M059J (cell line): ENCODE measurements at regions not wholly inside any gene's neighbourhood (a gene's known extent, or its start where the extent isn't known, plus 50 kb on each side); places are given as distances from the start of the nearest gene placed in this dataset.
"Not testable (repeated sequence)": the region's sequence is repeated elsewhere in the genome, so short reads cannot be mapped to it uniquely, and the experiment has no call there.

Experiments
- DNase-seq: peaks from one replicate; pipeline ENCODE4 v3.0.0-alpha.2; 2012; ENCODE audit warnings: low read depth

DNA sequence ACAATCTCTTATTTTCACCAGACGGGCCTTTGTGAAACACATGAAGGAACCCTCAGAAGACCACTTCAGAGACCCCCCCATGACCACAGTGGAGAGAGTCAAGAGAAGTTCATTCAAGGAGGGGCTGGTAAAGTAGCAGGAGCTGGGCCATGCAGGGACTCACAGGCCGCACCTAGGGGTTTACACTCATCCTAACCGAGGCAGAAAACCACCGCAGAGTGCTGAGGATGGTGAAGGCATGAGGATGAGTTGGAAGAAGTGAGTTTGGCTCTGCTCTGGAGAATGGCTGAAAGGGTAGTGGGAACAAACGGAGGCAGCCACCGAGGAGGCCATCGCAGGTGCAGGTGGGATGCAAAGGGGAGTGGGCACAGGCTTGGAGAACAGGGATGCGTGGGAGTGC, 1046.9 kb downstream of the UQCRFS1 start:
- no peak for DNase-seq

DNA sequence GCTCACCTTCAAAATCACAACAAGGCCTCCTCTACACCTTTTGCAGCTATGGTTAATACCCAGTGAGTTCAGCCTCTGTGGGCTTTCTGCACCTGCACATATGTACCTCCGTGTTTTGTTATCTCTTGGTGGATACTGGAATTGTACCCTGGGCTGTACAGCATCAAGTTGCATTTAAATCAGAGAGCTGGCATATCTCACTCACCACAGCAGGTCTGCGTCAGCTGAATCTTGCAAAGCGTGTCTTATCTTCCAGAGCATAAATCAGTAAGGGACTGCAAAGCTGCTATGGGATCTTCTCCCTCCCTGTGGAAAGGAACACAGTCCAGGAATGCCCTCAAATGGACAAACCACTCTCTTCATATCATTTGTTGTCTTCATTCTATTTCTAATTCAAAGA, 1048.7 kb downstream of the UQCRFS1 start:
- DNase-seq, result no peak

DNA sequence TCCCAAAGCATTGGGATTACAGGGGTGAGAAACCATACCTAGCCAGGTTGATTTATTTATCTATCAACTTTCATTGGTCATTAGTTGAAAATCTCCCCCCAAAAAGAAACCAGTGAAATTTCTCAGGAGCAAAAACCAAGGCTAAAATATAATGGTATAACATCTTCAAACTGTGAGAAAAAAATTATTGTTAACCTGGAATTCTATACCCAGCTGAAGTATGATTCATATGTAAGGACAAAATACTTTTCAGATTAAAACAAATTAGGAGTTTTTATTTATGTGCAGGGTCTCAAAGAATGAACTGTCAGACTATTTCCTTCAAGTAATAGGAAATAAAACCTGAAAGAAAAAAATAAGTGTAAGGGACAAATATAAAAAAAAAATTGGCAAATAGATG, 1053.9 kb downstream of the UQCRFS1 start:
- no peak for DNase-seq

DNA sequence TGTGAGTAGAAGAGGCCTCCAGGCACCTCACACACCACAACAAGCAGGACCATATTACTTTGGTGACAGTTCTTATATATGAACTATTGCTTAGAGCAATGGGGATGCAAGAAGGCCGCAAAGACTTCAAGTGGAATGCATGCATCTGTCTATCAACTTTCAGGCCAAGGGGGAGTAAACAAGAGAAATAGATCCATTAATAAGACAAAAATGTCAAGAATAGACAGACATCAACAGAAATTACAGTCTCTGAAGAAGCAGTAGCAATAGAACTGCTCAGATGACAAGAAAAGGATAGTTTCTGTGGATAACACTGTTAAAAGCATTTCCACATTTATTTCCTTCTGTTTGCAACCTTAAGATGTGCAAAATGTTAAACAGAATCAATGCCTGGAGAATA, 1057.7 kb downstream of the UQCRFS1 start:
- DNase-seq, result no peak

DNA sequence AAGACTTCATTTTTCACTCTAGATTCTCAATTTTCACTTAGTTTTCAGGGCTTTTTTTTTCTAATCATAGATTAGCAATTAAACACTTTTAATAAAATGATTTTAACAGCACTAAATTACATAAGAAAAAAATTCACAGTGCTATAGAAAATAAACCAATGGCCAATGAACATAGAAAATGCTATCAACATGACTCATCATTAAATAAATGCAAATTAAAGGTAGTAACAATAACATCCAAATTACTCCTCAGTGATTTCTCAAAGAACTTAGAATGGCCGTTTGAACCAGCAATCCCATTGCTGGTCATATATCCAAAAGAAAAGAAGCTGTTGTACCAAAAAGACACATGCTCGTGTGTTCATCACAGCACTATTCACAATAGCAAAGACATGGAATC, 1058.9 kb downstream of the UQCRFS1 start:
- DNase-seq, result no peak

DNA sequence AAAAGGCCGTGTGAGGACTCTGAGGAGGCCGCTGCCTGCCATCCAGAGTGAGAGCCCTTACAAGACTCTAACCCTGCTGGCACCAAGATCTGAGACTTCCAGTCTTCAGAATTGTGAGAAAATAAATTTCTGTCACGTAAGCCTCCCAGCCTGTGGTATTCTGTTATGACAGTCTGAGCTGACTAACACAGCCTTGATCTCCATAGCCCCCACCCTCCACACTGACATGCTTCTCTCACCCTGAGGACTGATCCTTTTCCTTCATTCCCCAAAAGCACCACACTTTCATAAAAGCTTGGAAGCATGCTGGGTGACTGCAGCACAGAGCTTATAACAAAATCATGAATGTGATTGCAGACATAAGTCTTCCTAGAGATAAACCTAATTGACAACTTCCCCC, 1059.8 kb downstream of the UQCRFS1 start:
- no peak for DNase-seq

DNA sequence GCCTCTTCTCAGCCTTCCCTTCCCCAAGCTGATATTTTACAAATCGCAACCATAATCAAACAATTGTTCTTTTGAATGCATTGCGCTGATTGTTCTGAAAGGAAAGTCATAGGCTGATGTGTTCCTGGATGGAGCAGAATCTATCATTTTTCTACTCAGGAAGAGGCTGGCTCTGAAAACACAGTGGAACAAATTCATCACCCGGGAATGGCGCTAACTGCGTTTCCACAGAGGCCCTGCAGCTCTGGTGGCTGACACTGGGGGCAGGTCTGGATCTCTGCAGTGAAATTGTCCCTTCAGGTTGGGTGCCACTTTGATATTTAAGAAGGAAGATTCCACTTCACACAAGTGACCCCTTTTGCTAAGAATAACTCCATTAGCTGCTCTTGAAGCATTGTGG, 1060.8 kb downstream of the UQCRFS1 start:
- DNase-seq, result no peak

DNA sequence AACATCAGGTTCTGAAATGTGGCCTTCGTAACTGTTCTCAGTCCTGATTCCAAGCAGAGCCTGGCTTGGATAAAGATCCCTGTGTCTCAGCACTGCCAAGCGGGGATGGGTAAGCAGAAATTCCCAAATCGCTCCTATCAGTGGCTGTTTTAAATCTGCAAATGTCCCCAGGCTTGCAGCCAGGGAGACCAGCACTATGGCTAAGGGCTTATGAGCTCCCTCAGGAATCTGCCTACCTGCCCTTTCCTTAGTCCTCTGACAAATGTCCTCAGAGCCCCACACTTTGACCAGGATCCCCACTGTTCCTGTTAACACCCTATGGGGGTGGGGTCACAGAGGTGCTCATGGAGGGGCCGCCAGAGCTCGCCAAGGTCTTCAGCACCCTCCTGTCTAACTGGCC, 1062.8 kb downstream of the UQCRFS1 start:
- no peak for DNase-seq

DNA sequence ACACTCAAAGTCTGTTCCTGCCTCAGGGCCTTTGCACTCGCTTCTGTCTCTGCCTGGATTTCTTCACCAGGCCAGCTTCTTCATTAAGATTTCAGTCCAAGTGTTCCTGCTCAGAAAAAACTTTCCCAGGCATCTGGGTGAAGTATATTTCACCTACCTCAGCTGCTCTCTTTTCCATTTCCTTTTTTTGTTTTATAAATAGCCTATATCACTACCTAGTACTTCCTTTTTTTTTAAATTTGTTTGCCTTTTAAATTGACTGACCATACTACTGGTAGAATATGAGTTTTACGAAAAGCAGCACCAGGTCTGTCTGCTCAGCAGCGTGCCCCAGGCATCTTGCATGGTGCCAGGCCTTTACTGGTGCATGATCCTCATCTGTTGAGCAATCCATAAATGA, 1064.4 kb downstream of the UQCRFS1 start:
- no peak for DNase-seq

DNA sequence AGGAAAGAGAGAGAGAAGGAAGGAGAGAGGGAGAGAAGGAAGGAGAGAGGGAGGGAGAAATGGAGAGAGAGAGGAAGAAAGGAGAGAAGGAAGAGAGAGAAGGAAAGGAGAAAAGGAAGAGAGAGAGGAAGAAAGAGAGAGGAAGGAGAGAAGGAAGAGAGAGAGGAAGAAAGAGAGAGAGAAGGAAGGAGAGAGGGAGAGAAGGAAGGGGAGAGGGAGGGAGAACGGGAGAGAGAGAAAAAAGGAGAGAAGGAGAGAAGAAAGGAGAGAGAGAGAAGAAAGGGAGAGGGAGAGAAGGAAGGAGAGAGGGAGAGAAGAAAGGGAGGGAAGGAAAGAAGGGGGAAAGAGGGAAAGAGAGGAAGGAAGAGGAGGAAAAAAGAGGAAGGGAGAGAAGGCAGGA, 1070.7 kb downstream of the UQCRFS1 start:
- DNase-seq, result no peak

DNA sequence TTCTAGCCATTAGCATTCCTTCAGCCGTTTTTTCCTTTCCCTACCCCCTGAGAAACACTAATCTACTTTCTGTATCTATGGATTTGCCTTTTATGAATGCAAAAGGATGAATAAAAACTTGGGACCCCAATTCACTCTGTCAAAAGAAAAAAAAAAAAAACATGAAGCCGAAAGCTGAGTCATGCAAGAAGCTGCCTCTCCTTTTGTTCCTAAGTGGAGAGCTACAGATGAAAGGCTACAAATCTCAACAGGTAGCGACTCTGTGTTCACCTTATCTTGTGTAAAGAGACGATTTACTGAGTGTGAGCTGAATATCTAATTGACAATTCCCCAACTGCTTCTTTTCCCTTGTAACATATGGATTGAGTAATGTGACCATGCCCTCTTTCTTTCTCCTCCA, 1072.8 kb downstream of the UQCRFS1 start:
- no peak for DNase-seq

DNA sequence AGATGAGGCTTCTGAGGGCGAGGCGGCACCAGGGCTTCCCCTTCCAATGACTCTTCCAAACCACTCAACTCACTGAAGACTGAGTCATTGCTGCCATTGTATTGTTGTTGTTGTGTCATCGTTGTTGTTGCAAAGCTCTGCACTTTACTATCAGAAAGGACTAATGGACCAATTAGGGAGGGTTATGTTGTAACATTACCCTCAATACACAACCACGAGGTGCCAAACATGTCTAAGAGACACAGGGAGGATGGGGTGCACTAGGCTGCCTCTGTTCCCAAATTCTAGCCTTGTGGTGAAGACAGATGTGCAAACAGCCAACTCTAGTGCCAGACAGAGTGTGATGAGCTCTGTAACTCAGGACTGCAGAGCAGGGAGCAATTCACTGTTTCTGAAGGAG, 1075.2 kb downstream of the UQCRFS1 start:
- DNase-seq, result no peak

DNA sequence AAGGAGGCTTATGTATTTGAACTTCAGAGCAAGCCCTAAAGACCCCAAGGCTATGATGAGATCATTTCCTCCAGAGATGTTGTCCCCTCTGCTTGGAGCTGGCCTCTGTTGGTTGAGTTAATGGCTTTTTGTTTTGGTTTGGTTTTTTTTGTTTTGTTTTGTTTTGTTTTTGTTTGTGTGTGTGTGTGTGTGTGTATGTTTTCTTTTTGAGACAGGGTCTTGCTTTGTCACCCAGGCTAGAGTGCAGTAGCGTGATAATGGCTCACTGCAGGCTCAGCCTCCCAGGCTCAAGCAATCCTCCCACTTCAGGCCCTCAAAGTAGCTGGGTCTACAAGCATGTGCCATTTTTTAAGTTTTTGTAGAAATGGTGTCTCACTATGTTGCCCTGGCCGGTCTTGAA, 1076.2 kb downstream of the UQCRFS1 start:
- no peak for DNase-seq

DNA sequence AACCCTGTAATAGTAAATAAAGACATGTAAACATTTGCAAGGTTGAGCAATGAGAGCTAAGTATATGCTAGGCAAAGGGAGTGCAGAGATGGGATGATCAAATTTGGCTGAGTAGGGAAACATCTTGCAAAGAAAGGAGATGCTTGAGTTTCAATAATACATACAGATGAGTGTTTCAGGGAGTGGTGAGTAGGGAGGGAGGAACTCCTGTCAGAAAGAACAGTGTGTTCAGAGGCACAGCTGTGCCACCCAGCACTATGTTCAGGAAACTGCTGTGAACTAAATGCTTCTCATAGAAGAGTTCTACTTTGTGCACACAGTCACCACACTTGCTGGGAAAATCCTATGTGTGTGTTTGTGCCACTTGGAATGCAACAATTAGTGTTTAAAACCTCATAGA, 1077.1 kb downstream of the UQCRFS1 start:
- DNase-seq, result no peak

DNA sequence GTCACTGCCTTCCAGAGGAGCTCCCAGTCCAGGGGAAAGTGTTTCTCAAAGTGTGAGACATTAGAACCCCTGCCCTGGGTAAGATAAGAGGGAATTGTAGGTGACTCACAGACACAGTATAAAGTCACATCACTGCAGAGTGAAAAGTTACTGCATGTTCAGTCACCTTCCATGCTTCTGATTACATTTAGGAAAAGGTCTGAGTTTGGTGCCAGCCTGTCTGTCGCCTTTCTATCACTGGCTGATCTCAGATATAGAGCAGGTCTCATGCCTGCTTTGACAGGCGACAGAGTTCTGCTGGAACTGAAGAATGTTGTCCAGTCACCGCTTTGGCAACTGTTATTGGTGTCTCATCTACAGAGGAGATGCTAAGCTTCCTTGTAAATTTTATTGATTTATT, 1078.6 kb downstream of the UQCRFS1 start:
- no peak for DNase-seq

DNA sequence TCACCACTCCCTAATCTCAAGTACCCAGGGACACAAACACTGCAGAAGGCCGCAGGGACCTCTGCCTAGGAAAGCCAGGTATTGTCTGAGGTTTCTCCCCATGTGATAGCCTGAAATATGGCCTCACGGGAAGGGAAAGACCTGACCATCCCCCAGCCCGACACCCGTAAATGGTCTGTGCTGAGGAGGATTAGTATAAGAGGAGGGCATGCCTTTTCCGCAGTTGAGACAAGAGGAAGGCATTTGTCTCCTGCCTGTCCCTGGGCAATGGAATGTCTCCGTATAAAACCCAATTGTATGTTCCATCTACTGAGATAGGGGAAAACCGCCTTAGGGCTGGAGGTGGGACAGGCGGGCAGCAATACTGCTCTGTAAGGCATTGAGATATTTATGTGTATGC, 1082.1 kb downstream of the UQCRFS1 start:
- not testable (repeated sequence) for DNase-seq

DNA sequence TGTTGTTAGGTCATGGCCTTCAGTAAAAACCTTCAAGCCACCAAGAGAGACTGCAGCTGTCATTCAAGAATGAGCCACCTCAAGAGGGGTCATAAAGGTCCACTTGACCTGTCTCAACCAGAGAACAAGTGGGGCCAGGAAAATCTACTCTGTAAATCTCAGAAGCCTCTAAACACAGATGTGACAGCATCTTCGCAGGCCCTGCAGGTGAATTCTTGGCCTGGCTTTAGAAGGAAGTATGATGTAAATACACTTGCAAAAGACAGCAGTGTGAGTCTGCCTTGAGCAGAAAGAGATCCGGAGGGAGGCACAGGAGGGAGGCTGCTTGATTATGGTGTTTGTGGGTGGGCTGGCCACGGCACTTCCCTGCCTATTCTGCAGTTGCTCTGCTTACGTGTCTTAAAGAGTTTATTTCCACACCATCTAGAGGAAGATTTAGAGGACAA, 1082.9 kb downstream of the UQCRFS1 start:
- DNase-seq, result no peak

DNA sequence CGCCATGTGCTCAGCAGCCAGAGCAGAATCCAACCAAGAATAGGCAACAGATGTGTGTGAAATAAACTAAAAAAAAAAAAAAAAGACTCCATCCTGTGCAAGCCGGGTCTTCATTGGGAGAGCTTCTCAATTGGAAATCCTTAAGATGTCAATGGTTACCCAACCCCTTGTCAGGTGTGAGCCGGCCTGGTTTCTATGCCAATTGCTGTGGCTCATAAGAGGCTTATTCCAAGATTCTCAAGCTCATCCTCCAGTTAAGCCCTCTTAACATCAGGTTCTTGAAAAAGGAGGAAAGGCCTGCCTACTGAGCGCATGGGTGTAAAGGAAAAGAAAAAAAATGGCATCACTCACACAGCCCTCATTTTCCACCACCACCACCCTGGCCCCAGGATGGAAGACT, 1084.6 kb downstream of the UQCRFS1 start:
- DNase-seq, result no peak

DNA sequence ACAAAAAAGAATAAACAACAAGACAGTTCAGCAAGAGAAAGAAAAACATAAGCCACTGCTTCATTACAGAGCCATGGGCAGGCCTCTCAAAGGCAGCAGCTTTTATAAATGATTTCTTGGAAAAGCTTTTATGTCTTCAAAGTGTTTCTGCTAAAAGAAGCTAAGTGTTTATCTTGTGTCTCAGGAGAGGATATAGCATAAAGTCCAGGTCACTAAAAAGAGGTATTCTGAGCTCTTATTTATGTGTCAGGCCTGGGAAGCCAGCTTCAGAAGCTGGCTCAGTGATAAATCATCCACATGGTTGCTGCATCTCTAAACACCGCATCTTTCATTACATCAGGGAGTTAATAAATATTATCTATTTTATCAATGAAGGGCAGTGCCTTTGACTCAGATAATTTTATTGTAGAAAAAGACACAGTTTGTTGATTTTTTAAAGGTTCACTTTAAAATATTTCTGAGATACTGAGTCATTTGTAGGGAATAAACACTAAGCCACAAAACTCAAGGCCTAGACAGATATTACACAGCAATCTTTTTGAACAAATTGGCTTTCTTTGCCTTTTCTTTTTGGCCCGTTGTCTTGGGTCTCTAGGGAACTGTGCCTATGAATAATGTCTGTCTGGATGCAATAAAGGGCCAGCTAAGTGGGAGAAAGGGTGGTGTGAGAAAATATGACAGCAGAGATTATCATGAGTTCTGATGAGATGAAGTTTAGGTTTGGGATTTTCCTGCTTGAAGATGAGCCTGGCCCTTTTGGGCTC, 1086.6 kb downstream of the UQCRFS1 start:
- no peak for DNase-seq

DNA sequence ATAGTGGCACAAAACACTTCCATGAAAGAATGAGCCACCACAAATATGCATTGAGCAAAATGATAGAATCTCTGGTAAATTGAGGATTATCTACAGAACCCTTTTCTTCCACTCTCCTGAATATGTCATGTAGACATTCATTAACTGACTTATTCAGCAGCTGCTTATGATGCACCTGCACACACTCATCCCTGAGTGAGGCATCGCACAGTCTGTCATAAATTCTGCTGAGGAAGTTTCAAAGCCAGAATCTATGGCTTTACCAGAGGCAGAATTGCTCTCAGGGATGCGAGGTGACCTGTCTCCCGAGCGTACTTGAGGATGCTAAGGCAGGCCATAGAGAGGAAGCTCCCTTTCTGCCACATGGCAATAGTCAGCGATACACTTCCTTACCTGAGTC, 1090.2 kb downstream of the UQCRFS1 start:
- no peak for DNase-seq

DNA sequence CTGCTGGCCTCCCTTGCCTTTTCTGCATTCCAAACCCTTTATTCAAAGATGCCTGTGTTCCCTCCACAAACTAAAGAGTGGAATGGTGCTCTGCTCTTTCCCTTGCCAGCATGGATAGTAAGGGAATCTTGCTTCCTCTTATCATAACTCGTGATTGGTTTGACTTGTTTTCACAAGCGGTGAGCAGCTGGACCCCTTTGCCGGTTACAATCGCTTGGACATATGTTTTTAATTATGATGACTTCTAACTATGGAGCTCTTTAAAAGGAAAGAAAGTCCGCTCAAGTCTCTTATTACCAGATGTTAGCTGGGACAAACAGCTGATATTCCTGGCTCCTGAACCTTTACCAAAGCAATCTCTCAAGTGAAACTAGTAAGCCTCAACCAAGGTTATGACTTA, 1094.7 kb downstream of the UQCRFS1 start:
- no peak for DNase-seq

DNA sequence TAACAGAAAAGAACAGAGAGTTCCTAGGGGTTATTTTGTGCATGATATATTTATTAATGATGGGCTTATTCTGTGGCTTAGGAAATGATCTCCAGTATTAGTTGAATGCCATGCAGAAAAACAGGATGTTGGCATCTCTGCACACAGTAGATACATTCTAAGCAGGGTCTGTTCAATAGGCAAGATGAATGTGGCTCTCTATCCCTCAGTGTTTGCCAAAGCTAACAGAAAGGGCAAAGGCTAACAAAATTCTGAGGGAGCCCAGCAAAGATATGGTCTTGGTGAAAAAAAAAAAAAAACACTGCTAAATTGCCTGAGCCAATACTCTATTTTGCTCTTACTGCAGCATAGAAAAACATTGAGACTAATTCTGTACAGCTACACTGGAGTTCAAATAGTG, 1095.8 kb downstream of the UQCRFS1 start:
- DNase-seq, result no peak

DNA sequence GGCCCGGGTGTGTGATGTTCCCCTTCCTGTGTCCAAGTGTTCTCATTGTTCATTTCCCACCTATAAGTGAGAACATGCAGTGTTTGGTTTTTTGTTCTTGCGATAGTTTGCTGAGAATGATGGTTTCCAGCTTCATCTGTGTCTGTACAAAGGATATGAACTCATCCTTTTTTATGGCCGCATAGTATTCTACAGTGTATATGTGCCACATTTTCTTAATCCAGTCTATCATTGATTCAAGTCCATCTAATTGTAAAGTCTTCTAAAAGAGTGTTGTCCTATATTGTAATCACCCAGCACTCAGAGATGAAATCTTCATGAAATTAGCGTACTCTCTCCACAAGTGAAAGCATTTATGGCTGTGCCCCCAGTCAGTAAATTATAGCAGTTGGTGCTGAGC, 1096.6 kb downstream of the UQCRFS1 start:
- not testable (repeated sequence) for DNase-seq

DNA sequence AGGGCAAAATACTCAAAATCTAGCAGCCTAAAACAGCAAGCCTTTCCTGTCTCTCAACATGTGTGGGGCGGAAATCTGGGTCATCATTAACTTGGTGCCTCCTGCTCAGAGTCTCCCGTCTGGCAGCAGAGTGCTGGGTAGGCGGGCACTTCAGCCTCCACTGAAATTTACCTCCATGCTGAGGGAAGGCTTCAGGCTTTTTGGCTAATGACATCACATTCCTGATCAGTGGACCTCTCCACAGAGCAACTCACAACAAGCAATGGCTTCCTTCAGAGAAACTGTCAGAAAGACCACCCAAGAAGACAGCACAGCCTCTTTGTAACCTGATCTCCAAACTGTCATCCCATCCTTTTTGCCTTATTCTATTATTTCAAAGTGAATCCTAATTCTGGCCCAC, 1109.0 kb downstream of the UQCRFS1 start:
- DNase-seq, result no peak
